UCSD-AML1 (cell line): ENCODE measurements at regions not wholly inside any gene's neighbourhood (a gene's known extent, or its start where the extent isn't known, plus 50 kb on each side); places are given as distances from the start of the nearest gene placed in this dataset.
"Not testable (repeated sequence)": the region's sequence is repeated elsewhere in the genome, so short reads cannot be mapped to it uniquely, and the experiment has no call there.

Experiments used
- DNase-seq: peaks from one replicate; lab custom pipeline; 2025; ENCODE audit not compliant: unreplicated experiment; lab: John Stamatoyannopoulos, UW

GRCh38 chr13:50467156-50468110 lies 376.1 kb downstream of the DLEU7 start:
- no peak for DNase-seq

- no peak for DNase-seq
Measured at GRCh38 chr13:50468849-50469669, 374.4 kb downstream of the DLEU7 start.

- not testable (repeated sequence) for DNase-seq
Measured at GRCh38 chr13:50473050-50473449, 370.4 kb downstream of the DLEU7 start.

DNA sequence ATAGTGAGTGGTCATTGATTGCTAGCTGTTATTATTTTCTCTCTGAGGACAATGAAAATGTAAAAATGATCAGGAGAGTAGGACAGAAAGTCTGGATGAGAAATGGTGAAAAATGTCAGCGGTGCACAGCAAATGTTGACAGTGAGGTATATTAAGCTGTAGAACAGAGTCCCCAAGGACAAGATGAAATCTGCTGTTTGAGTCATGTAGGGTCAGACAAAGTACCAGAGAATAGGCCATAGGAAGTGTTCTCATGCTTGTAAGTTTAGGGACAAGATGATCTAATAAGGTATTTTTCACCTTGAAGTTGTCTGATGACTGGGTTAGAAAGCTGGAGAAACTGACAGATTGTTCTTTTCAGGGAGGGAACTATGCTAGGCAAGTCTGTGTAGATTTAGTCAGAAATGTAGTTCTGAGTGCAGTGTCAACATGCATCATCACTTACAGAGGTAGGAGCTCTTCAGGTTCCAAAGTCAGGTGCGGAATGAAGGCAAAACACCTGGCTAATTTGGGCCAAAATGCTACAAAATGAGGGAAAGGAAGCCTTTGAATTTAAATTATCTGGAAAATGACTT lies 369.3 kb downstream of the DLEU7 start:
- DNase-seq = no peak

- DNase-seq = no peak
Measured at GRCh38 chr13:50476577-50477285, 366.8 kb downstream of the DLEU7 start.

DNA sequence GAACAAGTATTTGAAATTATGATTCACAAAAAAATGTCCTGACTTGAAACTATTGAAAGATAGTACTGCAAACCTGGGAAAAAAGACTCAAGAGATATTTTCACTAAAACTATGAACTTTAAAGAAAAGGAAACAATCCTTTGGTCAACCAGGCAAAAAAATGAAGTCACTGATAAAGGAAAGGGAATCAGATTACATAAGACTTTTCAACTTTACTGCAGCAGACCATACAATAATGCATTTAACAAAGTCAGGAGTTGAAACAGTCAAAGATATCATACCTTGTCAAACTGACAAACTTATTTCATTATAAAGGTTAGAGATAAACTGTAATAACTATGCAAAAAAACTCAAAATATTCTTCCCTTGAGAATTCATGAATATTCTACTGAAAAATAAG lies 361.6 kb downstream of the DLEU7 start:
- no peak for DNase-seq

DNA sequence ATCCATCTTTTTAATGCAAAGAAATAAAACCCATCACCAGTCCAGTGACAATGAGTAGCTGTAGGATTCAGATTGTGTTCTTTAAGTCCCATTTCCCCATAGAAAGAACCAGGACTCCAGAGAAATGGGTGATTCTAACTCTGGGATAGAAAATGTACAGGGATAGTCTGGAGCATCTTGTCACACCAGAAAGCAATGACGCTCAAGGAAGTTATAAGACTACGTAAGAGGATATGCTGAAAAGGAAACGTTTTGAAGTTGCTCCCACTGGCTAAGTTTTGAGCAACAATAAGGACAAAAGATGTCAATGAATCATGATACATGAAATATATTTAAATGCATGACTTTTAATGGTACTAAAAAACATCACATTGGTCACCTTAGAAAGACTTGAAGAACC lies 360.1 kb downstream of the DLEU7 start:
- DNase-seq = no peak

GRCh38 chr13:50484472-50485113 lies 358.9 kb downstream of the DLEU7 start:
- no peak for DNase-seq

DNA sequence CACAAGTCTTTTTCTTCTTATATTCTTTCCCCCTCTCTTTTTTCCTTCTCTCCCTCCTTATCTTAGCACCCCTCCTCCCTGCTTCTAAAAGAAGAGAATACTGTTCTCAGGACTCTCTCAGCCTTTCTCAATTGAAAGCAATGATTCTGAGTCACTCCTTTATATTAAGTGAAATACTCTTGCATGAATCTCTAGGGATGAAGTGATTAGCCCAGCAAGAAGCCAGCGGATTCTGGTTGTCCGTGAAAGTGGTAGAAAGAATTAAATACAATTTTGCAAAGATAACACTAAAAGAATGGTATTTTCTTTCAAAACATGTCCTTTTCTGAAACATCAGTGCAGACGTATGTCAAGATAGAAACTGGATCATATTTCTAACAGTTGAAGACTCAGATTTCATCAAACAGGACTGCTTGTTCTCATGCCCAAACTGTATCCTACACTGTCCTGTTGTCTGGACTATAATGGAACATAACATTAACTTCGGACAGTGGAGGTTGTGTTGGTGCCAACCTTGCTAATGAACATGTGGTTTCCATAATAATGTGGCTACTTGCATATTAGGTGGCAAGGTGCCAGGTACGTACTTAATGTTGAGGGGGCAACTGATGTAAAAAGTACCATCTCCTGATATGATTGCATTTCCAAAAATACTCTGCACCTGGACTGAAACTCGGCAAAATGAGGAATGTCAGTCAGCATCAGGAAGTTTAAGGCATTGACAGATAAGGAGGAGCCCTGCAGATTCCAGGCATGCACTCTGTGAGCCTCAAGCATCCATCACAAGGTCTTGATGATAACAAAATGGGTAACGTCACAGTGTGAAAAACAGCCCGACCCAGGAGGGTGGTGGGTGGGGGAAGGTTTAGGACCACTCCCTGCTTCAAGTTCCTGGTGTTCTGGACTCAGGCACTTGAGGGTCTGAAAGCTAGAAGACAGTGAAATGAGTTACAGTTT lies 357.2 kb downstream of the DLEU7 start:
- DNase-seq = no peak

GRCh38 chr13:50493683-50494082 lies 349.8 kb downstream of the DLEU7 start:
- DNase-seq = no peak

- DNase-seq = no peak
Measured at GRCh38 chr13:50494138-50494537, 349.4 kb downstream of the DLEU7 start.

DNA sequence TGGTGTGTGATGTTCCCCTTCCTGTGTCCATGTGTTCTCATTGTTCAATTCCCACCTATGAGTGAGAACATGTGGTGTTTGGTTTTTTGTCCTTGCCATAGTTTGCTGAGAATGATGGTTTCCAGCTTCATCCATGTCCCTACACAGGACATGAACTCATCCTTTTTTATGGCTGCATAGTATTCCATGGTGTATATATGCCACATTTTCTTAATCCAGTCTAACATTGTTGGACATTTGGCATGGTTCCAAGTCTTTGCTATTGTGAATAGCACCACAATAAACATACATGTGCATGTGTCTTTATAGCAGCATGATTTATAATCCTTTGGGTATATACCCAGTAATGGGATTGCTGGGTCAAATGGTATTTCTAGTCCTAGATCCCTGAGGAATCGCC lies 340.3 kb downstream of the DLEU7 start:
- not testable (repeated sequence) for DNase-seq

- no peak for DNase-seq
Measured at GRCh38 chr13:50509167-50509566, 334.3 kb downstream of the DLEU7 start.

DNA sequence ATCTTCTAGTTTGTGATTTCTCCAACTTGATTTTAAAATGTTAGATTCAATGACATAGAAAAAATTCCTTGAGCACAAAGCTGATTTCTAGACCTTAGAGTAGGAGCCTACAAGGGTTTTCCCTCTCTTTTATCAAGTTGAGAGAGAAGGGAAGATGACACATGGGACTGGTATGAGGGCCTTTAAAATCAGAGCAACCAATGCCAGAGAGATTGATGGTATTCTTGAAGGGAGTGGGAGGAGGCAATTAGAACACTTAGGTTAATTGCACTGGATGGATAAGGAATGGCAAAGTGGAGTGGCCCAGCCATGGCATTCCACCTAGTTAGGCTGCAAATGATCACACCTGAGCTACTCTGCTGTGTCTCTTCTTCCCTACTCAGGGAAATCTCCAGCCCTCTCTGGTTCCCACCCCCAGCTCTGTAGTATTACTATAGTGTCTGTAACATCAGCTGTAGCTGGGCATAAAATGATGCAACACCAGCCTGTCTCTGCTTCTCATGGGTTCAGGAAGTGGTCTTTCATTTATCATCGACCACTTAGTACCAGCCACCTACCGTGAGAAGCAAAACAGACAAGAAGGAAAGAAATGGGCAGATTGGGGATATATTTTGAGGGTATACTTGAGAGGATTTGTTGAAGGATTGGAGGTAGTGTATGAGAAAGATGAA lies 333.6 kb downstream of the DLEU7 start:
- DNase-seq = no peak

GRCh38 chr13:50510885-50511545 lies 332.5 kb downstream of the DLEU7 start:
- not testable (repeated sequence) for DNase-seq

- DNase-seq = peak; percentile 23
Measured at GRCh38 chr13:50511877-50512341, 331.6 kb downstream of the DLEU7 start.

DNA sequence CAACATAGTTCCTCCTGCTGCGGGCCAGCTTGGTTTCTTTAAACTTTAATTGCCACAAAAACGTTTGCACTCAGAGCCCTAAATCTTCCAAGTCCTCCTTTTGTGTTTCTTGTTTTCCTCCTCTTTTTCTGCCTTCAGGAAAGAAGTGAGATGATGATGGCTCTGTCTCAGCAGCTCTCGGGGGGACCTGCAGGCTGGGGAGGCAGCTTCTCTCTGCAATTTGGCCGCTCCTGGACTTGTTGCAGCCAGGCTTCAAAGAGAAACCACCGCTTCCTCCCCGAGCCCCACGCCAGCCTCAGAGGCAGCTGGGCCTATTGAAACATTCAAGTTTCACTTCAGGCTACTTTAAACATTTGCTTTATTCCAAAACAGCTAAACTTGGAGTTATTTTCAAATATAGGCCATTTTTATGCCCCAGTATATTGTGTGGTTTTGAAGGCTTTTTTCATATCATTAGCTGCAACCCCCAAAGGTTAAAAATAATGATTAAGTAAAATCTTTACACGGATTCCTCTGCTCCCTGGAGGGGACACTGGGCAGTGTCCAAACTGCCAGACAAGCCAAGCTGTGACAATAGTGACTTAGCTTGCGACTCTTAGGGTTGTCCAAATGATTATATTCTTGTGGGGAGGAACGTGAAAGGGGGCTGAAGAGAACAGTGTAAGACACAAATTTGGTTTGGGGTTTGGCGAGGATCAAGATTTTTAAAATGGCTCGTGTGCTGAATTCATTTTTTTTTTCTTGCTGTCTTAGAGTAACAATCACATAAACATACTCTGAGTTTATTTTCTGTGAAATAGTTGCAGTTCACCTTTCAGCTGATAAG lies 330.8 kb downstream of the DLEU7 start:
- peak; percentile 63 for DNase-seq
